DOHH2 (cell line): ENCODE measurements at regions not wholly inside any gene's neighbourhood (a gene's known extent, or its start where the extent isn't known, plus 50 kb on each side); places are given as distances from the start of the nearest gene placed in this dataset.

Experiments used
- CTCF ChIP-seq: fragments of 200-600 bp; sonication (generic); IDR thresholded peaks from one replicate; pipeline ENCODE4 v1.5.1; 2014; ENCODE audit warnings: antibody characterized with exemption, mild to moderate bottlenecking, low read depth, low read length; ENCODE audit not compliant: poor library complexity, severe bottlenecking
- EZH2phosphoT487 ChIP-seq: fragments of 200-600 bp; sonication (generic); IDR thresholded peaks from 2 replicates; pipeline ENCODE4 v1.6.1; 2017; ENCODE audit warnings: borderline replicate concordance, mild to moderate bottlenecking, antibody characterized with exemption, low read length, moderate library complexity, mixed read lengths

- TF ChIP-seq CTCF, result no peak
- no peak for TF ChIP-seq EZH2phosphoT487
These were observed 95.9 kb upstream of the HGF start for GRCh38 chr7:81865754-81866153.
